GM19463 (cell line): ENCODE measurements at regions not wholly inside any gene's neighbourhood (a gene's known extent, or its start where the extent isn't known, plus 50 kb on each side); places are given as distances from the start of the nearest gene placed in this dataset.
A peak's percentile ranks its signal among the peaks of the same experiment; 100 is the strongest.
"Not testable (repeated sequence)": the region's sequence is repeated elsewhere in the genome, so short reads cannot be mapped to it uniquely, and the experiment has no call there.

ENCODE experiments used
- ATAC-seq: cut with Tn5 transposase; IDR thresholded peaks from one replicate; pipeline ENCODE4 v1.9.1; 2021; ENCODE audit warnings: mild to moderate bottlenecking, moderate library complexity; ENCODE audit not compliant: unreplicated experiment

- ATAC-seq: peak; percentile 95
These were observed 76.9 kb upstream of the SLCO2A1 start for GRCh38 chr3:134106580-134106979.

- ATAC-seq: no peak
These were observed 76.3 kb upstream of the SLCO2A1 start for GRCh38 chr3:134105876-134106556.

- ATAC-seq: no peak
These were observed 74.3 kb upstream of the SLCO2A1 start for GRCh38 chr3:134104031-134104430.

GRCh38 chr3:134103470-134103869 is 73.7 kb upstream of the SLCO2A1 start:
- ATAC-seq: no peak

GRCh38 chr3:134102976-134103375 is 73.3 kb upstream of the SLCO2A1 start:
- ATAC-seq: no peak

- not testable (repeated sequence) for ATAC-seq
These were observed 66.5 kb upstream of the SLCO2A1 start for GRCh38 chr3:134096214-134096613.

- no peak for ATAC-seq
These were observed 65.3 kb upstream of the SLCO2A1 start for GRCh38 chr3:134095005-134095404.

GRCh38 chr3:134094491-134094890 is 64.8 kb upstream of the SLCO2A1 start:
- no peak for ATAC-seq

- no peak for ATAC-seq
These were observed 64.2 kb upstream of the SLCO2A1 start for GRCh38 chr3:134093956-134094355.

GRCh38 chr3:134092208-134092701 is 62.5 kb upstream of the SLCO2A1 start:
- no peak for ATAC-seq

GRCh38 chr3:134090031-134090430 is 60.3 kb upstream of the SLCO2A1 start:
- ATAC-seq: no peak

GRCh38 chr3:134087060-134087974 is 57.6 kb upstream of the SLCO2A1 start:
- no peak for ATAC-seq

- no peak for ATAC-seq
These were observed 56.9 kb upstream of the SLCO2A1 start for GRCh38 chr3:134086616-134087015.

- no peak for ATAC-seq
These were observed 55.5 kb upstream of the SLCO2A1 start for GRCh38 chr3:134085034-134085775.

GRCh38 chr3:134084242-134084950 is 54.7 kb upstream of the SLCO2A1 start:
- no peak for ATAC-seq

- ATAC-seq: no peak
These were observed 54.0 kb upstream of the SLCO2A1 start for GRCh38 chr3:134083626-134084241.

- ATAC-seq: no peak
These were observed 53.3 kb upstream of the SLCO2A1 start for GRCh38 chr3:134083008-134083407.

GRCh38 chr3:134082582-134082981 is 52.9 kb upstream of the SLCO2A1 start:
- no peak for ATAC-seq

- no peak for ATAC-seq
These were observed 51.5 kb upstream of the SLCO2A1 start for GRCh38 chr3:134081211-134081610.

GRCh38 chr3:134080761-134081160 is 51.0 kb upstream of the SLCO2A1 start:
- ATAC-seq: no peak
